GM18520 (cell line): ENCODE measurements at regions not wholly inside any gene's neighbourhood (a gene's known extent, or its start where the extent isn't known, plus 50 kb on each side); places are given as distances from the start of the nearest gene placed in this dataset.

ENCODE experiments used
- ATAC-seq: cut with Tn5 transposase; IDR thresholded peaks from one replicate; pipeline ENCODE4 v1.9.1; 2021; ENCODE audit not compliant: unreplicated experiment

DNA sequence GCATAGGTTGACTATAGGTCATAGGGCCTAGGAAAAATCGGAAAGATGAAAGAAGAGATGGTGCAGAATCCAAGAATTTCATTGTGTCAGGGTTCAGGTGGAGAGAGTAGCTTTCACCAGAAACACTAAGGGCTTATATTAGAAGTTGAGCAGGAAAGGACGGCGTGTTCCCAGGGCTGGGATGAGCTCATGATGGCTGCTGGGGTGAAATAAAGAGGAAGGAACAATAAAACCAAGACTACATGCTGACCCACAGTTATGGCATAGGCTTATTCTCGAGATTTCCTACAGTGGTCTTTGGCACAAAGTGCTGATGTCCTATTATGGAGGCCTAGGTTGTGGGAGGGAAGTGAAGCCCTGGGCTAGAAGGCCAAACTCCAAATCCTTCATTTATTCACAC lies 195.8 kb downstream of the PTEN start:
- no peak for ATAC-seq

DNA sequence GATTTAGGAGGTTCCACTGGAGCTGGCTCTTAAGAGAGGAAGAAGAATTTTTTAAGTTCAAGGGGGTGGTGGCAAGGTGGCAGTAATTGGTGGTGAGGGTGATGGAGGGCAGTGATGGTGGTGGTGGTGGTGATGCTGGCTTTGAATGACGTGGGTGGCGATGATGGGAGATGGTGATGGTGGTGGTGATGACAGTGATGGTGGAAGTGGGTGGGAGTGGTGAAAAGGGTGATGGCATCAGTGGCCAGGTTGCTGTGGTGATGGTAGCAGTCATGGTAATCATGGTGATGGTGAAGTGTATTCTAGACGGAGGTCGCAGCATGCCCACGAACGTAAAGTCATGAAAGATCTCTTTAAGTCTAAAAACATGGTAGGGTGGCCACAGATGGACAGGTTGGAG lies 197.3 kb downstream of the PTEN start:
- no peak for ATAC-seq

DNA sequence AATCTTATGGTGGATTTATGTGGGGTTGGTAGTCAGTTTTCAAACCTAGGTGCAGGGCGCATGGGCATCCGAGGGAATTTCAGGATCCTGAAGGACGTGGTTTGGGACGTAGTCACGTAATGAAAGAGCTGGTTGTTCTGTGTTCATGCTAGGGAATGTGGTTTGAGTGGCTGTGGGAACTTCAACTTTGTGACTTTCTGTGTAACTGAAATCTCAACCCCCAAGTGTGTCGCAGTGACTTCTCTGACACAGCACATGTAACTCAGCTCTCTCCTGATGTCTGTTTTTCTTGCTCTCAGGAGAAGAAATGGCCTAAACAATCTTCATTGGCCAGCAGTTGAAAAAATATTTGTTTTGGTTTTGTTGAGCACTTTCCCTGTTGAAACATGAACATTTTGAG lies 199.0 kb downstream of the PTEN start:
- no peak for ATAC-seq

DNA sequence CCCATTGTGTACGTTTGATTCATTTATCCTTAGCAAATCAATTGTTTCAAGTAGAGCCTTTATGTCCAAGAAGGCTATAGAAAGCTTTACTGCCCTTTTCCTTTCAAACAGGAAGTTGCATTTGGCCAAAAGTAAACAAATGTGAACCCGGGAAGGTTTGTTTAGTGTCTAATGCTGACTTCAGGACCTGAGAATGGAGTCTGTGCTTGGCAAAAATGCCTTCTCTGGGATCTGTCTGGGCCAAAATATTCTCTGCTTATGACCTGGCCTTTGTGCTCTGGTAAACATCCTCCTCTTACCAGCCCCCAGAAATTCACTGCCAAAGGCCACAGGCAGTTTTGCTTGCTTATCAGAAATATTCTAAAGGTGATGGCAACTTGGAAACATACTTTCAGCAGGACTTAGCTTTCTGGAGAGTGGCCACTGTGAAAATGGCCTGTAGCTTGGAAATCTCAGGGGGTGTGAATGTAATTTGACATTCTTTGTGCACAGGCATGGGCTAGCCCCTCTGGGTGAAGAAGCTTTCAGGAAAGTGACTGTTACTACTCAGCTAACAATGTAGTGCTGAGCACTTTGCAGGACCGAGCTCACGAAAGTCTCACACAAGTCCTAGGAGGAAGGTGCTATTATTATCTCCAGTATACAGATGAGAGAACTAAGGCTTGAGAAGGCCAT lies 199.5 kb downstream of the PTEN start:
- ATAC-seq, result no peak

DNA sequence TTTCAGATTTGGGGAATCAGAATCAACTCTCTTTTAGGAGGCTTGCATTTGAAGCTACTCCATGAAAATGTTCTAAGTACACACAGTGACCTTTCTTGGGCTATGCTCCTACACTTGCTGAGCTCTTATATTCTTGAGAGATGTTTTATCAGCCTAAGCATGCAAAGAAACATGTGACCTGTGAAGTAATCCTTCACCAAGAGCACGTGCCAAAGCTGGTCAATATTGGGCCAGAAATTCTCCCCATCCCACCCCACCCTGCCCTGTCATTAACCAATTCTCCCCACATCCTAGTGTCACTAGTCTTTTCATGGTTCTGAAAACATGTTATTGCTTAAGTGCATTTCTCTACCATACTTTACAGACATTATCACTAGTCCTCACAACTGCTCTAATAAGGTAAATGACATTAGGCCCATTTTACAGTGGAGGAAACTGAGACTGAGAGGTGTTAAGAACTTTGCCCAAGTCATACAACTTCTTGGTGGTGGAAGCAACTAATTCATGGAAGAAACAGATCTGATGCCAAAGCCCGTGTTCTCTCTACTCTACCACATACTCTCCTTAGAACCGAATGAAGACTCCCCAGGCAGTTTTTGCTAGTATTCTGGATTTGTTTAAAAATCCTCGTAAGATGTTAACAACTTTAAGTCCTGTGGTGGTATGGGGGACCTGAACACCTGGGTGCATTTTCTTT lies 200.6 kb downstream of the PTEN start:
- no peak for ATAC-seq

DNA sequence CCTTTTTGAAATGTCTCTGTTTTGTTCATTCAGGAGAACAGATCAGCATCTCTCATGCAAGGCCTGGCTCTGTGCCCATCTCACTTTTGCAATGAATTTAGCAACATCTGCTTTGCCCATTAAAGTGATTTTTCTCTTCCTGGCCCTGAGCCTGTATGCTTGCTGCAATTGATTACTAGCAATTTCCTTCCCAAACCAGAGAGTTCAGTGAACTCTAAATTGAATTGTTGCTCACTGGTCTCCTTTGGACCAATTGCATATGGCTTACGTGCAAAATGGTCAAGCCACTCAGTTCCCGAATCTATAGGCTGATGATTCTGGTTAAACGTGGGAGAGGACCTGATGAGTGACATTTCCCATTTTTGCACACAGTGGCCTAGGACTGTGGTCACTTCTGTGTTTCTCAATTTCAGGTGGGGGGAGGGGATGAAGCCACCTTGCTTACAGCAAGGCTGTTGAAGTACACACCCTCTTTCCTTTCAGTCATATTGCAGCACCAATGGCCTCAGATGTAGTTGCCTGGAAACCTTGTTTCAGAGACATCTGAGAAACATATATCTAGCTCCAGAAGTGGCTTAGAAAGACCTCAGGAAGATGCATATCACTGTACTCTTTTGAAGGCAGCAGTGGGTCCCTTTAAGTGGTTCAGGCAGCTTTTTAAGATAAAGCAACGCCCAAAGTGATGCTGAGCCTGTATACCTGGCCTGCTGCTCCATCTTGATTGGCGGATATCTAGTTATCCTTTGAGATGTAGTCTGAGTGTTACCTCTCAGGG lies 201.4 kb downstream of the PTEN start:
- ATAC-seq, result peak; percentile 38

DNA sequence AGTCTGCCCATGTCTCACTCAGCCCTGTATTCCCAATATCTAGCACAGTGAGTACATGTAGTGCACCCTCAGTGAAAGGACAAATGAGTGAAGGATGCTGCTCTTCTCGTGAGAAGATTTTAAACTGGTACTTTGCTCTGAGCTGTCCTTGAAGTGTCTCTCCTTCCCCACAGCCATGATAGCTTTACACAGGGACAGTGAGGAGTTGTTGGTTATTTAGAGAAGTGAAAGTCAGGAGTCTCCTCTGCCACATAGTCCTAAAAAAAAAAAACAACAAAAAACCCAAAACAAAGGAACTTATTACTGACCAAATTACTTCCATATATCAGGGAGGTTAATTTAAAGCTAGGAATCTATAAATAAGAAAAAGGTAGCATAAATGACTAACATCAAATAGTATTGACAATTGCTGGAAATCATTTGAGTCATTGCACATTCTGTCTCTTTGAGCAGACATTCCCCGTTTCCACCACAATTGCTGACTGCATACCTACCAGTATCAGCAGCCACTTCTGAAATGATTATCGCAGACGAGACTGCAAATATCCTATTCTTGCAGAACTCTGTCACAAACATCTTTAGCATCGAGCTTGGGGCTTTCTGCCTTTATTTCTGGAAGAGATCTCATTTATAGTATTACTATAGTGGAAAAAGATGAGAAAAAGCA lies 202.1 kb downstream of the PTEN start:
- peak; percentile 34 for ATAC-seq

DNA sequence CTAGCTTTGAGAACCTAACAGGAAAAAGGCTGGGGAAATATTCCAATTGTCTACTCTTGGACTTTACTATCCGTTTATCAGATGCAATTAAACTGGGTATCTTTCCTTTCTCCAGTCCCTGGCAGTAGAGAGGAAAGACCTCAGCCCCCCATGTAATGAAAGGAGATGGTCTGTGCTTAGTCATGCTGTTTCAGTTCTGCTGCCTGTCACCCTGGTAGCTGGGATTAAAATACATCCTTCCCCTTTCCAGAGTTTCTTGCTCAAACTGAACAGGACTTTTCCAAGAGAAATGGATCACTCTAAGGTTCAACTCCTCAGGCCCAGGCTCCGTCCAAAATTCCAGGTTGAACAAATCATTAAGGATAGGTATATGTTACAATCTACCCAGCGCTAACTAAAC lies 202.9 kb downstream of the PTEN start:
- no peak for ATAC-seq

DNA sequence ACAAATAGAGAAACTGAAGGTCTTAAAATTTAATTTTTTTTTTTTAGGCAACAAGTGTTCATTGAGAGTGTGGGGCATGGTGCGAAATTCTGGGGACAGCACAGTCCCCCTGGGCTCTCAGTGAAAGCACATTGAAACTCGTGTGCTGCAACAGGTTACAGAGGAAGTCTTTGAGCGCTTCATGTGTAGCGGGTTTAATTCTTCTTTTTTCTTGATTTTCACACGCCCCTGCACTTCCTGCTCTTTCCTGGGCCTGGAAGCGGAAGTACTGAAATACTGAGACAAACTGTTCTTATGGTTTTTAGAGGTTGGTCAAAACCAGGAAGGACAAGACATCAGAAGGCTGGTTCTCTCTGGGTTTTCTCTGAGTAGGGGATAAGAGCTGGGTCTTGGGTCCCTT lies 203.5 kb downstream of the PTEN start:
- no peak for ATAC-seq

DNA sequence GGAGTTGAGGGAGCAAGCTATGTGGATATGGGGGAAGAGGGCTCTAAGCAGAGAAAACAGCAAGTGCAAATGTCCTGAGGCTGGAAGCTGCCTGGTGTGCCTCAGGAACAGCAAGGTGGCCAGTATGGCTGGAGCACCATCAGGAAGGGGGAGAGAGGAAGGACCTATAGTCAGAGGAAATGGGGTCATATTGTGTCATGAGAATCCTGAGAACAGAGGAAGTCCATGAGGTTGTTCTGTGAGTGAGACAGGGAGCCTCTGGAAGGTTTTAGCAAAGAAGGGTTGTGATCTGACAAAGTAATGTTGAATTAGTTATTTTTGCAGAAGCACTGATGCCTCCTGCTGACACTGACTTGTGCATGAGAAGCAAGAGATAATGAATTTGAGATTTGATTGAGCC lies 204.3 kb downstream of the PTEN start:
- ATAC-seq, result no peak

DNA sequence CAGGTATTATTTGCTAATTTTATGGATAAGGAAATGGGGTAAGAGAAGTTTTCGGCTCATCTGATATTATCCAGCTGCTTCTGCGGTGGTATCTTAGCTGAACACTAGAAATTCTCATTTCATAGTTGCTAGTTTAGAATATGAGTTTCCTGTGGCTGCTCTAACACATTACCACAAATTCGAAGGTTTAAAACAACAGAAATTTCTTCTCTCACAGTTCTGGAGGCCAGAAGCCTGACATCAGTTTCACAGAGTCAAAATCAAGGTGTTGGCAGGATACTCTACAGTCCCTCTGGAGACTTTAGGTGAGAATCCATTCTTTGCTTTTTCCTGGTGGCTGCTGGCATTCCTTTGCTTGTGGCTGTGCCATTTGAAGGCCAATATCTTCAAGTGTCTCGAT lies 205.9 kb downstream of the PTEN start:
- no peak for ATAC-seq

DNA sequence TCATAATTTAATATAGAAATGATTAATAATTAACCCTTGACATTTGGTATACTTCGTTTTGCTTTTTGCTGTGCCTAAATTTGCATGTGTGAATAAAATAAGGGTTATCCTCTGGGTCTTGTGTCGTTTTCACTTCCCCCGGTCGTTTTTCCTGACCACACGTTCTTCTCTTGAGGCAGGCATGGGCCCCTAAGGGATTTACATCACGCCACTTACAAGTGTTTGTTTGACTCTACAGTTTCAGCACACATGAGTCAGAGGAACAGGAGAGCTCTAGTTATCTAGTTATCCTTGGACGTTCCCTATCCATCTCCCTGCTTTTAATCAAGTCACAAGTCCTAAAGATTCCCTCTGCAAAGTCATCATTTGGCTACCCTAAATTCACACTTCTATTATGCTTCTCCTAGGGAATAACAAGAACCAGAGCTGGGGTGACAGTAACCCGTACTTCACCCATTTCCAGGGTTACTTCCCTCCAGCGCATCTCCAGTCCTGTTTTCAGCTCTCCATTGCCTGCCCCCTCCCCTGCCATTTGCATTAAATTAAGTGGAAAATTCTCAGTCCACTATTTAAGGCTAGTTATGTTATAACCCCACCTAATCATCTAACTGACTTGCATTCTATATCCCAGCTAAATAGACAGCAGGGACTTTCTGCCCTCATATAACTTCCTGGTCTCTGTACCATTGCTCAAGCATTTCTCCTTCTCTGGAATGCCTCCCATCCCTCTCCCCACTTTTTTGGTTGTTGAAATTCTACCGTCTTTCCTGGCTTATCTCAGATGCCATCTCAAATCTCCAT lies 206.9 kb downstream of the PTEN start:
- peak; percentile 29 for ATAC-seq

DNA sequence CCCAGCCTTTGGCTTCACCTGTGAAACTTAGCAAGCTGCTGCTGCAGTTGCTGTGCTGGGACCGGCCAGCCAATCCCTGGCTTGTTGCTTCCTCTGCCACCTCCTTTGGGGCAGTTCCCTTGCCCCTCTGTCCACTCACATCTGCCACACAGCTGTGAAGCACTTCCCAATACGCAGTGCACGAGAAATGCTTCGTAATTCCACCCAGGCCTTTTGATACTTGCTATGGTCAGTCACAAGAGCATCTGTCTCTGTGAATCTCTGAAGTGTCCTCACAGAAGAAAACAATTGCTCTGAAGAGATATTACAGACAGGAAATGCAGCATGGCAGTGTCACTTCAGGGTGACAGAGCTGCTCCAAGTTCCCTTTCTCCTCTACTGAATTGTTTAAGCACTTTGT lies 208.5 kb downstream of the PTEN start:
- no peak for ATAC-seq

DNA sequence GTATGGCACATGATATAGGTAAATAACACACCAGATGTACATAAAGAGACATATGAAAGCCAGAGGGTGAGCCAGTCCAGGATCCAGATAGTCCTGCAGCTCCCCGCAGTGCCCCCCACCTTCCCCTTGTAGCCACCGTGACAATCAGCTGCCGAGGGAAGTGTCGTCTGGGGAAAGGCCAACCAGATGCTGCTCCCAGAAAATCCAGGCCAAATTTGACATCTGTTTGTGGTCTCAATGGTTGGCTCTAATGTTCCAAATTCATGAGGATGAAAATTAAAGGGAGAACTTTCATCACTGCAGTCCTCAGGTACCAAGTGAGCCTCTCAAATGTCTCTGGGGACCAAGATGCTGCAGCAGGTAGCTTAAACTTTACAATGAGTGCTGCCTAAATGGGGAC lies 210.3 kb downstream of the PTEN start:
- ATAC-seq, result no peak

DNA sequence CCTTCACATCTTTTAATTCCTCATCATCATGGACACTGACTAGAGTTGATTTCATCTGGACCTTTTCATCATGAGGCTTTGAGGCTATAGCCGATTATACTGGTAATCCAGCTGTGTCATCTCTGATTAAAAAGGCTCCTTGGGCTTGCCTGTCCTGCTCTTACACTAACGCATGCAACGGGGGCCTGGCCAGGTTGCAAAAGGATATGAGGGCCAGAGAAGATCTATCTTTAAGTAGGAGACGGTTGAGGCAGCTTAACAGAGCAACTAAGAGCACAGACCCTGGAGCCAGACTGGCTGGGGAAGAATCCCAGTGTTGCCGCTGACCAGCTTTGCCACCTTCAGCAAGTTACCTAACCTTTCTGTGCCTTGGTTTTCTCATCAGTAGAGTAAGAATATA lies 211.5 kb downstream of the PTEN start:
- ATAC-seq, result no peak

DNA sequence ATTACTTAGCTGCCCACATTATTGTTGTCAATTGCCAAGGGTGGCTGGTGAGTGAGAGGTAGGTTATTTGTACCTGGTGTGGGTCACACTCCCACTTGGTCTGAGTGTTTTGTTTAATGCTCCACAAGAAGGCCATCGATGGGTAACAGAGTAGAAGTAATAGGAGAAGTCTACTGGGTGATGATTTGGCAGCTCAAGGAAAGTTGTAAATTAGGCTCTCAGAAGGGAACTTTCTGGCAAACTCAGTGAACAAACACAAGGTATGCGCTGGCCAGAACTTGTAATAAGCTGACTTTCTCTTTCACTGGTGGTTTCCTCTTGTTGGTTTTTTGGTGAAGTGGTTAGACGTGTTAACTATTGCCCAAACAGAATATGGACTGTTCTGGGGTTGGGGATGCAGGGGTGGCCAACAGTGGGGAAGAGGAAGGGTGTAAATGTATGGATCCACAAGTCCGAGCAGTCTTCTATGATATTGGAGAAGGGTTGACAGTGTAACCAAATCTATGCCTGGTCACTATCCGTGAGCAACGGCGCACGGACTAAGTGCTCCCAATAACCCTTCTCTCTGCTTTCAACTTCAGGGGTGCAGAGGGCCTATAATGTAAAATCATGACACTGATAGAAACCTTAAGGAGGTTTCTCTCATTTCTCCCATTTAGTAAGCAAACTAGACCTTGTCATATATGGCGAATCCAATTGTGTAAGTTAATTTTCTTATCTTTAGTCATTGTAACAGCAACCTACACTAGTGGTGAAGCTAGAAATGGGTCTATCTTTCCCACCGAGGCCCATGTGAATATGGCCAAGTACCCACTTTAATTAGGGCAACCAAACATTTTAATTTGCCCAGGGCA lies 212.8 kb downstream of the PTEN start:
- ATAC-seq, result no peak

DNA sequence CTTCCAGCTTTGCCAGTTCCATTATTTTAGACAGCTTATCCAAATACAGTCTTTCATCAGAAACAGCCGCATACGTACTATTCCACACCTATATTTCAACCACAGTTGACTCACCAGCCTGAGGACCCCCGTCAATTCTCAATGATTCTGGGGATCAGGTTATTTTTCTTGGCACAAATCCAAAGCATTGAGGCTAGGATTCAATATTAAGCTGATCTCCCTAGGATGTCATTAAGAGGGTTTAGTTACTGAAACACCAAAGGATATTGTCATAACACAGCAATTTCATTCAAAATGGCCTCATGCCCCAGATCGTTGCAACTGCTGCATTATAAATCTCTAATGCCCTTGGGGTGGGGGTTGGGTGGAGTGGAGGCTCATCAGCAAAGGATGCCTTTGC lies 214.6 kb downstream of the PTEN start:
- ATAC-seq, result no peak

DNA sequence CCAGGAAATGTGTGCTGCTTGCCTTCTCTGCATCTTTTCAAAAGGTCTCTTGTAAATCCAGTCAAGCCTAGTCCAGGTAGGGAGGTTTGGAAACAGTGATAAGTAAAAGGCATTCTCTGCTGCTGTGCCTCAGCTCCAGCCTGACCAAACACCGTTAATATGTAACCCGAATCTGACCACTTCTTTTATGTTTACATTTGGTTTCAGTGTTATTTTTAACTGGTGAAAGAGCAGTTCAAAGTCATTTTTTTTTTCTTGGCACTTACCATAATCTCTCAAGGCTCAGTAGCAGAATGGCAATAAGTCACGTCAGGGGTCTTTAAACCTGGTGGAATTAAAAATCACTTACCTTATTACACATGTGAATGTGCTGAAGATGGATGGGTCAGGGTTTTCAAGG lies 216.8 kb downstream of the PTEN start:
- peak; percentile 43 for ATAC-seq

DNA sequence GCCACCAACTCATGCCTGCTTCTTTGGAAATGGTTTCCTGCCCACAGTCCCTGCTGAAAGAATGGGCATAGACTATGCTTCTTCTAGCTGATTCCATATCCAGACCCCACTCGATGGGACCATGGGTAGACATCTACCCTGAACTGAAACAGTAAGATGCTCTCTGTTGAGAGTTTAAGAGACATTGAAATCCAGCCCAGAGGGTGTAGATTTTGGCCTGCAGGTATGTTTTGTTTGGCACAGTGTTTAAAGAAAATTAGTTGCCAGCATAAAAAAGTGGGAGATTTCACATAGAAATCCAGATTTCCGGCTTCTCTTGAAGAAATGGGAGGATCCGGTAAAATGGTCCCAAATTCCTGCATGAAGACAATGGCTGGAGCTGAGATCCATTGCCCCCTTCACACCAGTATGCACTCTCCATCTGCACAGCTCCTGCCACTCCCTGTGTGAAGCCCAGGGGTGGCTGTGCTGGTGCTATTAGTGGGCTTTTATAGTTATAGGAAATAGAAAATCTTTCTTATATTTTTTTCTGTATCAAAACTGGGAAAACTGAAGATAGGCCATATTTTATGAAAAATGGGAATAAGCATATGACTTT lies 218.1 kb downstream of the PTEN start:
- no peak for ATAC-seq

DNA sequence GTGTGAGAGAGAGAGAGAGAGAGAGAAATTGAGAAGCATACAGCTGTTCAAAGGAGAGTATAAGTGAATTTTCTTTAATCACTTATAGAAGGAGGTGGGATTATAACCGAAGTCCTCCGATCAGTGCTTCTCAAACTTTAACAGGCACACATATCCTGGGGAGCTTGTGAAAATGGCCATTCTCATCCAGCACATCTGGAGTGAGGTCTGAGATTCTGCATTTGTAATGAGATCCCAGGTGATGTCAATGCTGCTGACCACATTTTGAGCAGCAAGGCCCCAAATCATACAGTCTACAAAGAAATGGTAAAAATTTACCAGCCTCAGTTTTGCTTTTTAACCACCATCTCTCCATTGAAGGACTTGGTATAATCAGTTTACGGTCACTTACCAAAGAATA lies 219.0 kb downstream of the PTEN start:
- peak; percentile 10 for ATAC-seq
